HK-2 (cell line): ENCODE measurements at regions not wholly inside any gene's neighbourhood (a gene's known extent, or its start where the extent isn't known, plus 50 kb on each side); places are given as distances from the start of the nearest gene placed in this dataset.

Experiments used
- DNase-seq: peaks from one replicate; pipeline ENCODE4 v3.0.0-alpha.2; 2018; ENCODE audit not compliant: unreplicated experiment

- no peak for DNase-seq
Measured at GRCh38 chr21:28827422-28827821, 165.3 kb downstream of the LTN1 start.

DNA sequence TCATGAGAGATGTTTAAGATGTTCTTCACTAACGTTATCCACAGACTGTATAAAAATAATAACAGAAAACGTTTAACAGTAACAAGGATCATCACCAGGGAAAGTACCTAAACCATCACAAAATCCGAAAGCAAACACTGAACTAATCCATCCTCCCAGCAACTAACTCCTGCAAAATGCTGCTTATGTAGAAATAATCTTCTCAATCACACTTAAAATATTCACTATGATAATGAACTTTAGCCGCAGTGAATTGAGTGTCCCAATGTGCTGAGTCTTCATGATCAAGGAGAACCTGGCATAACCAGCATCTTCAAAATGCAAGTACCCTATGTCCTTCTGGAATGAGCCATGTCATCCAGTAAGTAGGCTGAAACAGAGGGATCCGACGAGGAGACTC lies 166.1 kb downstream of the LTN1 start:
- DNase-seq, result no peak

DNA sequence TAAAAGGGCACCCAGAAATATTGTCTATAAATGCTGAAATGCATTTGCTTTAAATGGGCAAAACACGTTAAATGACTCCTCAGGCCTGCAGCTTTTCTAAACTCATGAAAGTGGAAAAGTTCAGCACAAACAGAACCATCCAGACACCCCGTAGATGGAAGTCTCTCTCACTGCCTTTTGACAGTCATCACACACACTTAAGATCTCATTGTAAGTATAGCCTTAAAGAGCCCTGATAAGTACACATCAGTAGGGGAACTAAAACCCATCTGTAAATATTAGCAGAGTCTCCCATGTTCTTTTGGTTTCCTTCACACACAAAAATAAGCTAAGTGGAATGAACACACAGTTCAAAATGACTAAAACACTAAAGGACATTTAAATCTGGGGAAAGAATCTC lies 166.7 kb downstream of the LTN1 start:
- DNase-seq, result no peak

GRCh38 chr21:28823429-28823828 lies 169.2 kb downstream of the LTN1 start:
- DNase-seq, result no peak

GRCh38 chr21:28822486-28823335 lies 170.0 kb downstream of the LTN1 start:
- no peak for DNase-seq

DNA sequence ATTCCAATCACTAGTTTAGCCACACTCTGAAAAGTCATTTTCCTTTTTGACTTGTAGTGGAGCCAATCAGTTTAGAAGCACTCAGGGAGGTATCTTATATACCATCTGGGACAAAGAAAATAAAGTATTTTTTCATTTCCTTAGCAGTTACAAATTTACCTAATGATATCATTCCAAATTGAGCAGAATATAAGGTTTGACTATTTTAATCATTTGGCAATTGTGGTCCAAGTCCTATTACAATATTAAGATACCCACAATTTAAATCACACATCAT lies 170.6 kb downstream of the LTN1 start:
- no peak for DNase-seq

DNA sequence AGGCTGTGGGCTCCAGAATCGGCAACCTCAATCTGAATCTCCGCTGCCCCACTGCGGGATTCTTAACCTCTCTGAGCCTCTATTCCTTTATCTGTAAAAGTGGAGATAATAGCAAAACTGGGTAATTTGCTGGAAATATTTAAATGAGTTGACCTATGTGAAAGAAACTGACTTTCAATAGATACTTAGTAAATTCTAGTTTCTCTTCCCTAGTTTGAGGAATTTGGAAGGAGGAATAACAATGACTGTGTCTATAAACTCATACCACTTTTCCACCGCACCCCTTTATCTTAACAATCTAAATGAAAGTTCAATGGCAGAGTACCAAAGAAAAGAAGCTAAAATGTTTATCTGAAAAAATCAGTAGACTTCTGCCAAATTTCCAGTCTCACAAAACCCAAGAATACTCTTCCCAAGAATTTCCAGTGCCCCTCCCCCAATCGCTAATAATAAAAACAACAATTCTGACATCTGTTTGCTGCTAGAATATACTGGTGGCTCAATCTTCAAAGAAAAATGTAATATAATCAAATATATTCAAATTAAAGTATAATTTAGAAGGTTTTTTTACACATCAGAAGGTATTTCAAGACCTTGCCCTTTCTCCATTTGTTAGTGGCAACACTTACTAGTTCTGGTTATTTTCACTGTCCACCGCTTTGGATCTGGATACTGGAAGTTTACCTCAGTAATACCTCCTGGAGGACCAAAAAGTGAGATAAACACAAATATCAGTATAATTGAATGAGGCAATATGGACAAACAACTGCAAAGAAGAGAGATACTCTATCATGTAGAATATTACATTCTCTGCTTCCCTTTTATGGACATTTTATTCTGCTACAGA lies 171.2 kb downstream of the LTN1 start:
- DNase-seq, result no peak

- no peak for DNase-seq
Measured at GRCh38 chr21:28818663-28819278, 173.9 kb downstream of the LTN1 start.

GRCh38 chr21:28817871-28818270 lies 174.8 kb downstream of the LTN1 start:
- no peak for DNase-seq

DNA sequence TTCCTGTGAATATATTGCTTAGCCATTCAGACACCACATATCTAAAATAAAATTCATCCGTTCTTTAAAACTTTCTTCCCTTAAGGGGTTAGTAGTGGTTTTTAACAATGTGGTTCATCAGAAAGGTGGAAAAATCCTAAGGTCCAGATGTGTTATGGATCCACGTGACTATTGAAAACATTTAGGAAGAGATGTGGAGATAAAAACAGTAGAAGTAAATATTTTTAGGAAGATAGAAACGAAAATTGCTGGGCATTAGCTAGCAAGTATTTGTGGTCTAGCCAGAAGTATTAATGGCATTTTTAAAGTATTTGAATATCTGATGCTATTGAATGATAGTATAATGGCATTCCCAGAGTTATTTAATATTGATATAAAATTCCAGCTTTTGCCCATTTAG lies 180.8 kb downstream of the LTN1 start:
- no peak for DNase-seq

DNA sequence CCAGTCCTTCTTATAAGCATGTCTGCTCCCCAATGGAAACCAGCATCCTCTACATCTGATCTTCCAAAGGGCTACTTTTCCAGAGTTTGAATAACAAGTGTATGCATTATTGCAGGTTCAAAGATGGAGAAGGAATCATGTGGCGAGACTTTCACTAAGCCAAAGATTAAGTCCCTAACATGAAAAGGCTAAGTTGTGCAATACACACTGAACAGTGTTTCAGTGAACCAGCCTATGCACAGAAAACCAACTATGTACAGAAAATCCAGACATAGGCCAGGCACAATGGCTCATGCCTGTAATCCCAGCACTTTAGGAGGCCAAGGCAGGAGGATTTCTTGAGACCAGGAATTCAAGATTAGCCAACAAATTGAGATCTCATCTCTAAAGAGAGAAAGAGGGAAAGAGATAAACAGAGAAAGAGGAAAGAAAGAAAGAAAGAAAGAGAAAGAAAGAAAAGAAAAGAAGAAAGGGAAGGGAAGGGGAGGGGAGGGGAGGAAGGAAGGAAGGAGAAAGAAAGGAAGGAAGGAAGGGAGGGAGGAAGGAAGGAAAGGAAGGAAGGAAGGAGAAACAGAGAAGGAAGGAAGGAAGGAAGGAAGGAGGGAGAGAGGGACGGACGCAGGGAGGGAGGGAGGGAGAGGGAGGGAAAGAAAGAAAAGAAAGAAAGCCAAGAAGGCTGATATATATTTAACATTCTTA lies 181.7 kb downstream of the LTN1 start:
- DNase-seq, result no peak

DNA sequence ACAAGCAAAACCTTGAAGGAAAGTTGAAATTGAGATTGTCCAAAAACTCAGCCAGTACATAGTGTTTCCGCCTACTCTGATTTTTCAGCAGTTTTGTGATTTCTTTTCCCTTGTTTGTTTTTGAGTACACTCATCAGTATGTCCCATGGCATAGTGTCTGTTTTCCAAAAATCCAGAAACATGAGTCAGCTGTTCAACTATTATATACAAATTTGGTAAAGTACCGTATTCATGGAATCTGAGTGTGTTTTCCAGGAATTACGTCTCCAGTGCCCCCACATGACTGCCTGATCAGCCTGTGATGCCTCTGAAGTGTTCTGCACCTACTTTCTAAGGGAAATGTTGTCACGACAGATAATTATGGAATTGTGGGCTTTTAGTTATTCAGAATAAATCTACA lies 186.8 kb downstream of the LTN1 start:
- DNase-seq, result no peak

GRCh38 chr21:28804089-28804670 lies 188.5 kb downstream of the LTN1 start:
- DNase-seq, result no peak

- no peak for DNase-seq
Measured at GRCh38 chr21:28801906-28802305, 190.8 kb downstream of the LTN1 start.

DNA sequence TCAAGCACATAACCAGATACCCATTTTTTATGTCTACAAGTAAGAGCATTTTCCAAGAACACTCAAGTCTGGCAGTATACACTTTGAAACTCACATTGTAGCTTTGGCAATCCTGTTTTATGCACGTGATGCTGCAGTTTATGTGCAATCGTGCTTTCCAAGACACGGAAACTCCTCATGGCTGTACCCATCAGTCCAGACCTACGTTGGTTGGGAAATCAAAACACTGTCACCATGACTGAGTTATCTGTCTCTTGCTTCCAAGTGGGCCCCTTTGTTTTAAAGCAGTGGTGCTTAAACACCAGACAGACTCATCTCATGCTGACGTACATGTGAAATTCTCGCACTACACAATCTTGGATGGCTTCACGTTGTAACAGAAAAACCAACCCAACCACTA lies 192.8 kb downstream of the LTN1 start:
- no peak for DNase-seq

GRCh38 chr21:28798798-28799197 lies 193.9 kb downstream of the LTN1 start:
- DNase-seq, result no peak

DNA sequence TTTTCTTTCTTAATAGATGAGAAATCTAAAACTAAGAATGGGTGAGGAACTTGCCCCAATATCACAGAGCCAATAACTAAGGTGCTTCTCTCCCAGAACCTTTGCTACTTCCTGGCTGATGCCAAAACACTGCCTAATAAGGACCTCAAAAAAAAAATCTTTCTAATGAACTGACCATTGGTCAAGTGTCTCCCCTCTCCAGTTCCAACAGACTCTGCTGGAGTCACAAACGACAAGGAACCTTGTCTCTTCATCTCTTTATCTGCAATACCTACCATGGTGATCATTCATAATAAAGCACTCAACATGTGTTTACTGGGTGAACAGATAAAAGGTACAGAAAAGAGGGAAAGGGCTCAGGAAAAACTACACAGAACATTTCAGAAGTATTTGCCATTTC lies 197.4 kb downstream of the LTN1 start:
- no peak for DNase-seq

- no peak for DNase-seq
Measured at GRCh38 chr21:28794371-28794851, 198.3 kb downstream of the LTN1 start.

DNA sequence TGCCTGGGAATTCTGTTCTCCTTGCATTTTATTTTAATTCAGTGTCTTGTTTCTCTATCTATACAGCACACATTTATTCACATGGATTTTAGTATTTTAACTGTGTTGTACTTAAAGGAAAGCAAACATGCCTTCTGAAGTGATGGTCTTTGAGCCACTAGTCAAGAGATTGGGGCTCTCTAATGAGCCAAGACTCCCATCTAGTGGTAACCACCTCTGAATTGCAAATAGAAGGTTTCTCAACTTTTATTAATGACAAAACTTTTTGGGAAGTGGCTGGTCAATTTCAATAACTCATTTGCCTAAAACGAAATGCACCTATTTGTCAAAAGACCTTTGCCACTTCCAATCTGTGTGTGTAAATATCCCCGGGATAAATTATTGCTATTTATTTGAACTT lies 199.6 kb downstream of the LTN1 start:
- no peak for DNase-seq

DNA sequence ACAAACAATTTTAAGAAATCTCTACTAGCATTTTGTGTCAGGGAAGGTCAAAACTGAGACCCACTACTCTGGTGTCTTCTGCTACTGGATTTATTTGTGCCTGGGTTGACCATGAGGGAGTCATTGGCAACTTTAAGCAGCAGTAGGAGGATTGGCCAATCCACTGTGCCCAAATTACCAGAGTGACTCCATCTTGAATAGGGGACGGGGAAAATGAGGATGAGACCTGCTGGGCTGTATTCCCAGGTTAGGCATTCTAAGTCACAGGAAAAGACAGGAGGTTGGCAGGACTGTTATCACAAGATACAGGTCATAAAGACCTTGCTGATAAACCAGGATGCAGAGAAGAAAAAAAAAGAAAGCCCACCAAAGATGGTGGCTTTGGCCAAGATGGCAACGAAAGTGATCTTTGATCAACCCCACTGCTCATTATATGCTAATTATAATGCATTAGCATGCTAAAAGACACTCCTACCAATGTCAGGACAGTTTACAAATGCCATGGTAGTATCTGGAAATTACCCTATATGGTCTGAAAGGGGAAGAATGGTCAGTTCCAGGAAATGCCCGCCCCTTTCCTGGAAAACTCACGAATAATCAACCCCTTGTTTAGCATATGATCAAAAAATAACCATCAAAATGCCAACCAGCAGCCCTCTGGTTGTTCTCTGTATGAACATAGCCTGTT lies 200.9 kb downstream of the LTN1 start:
- DNase-seq, result no peak

DNA sequence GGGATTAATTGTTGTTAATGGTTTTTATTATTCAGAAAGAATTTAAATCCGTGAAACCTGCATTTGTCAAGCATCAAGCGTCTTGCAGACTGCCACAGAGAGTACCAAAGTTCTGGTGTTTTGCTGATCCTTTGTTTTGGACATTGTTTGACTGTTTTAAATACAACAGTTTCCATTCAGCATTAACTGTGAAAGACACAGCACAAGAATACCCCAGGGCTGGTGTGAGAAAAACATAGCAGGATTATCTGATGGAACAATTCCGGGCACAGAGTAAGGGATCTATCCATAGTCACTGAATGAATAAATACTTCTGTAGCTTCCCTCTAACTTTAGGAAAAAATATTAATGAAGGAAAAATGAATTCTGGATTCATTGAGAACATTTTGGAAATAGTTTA lies 202.3 kb downstream of the LTN1 start:
- DNase-seq, result no peak
